GM12891 (cell line): ENCODE measurements at regions not wholly inside any gene's neighbourhood (a gene's known extent, or its start where the extent isn't known, plus 50 kb on each side); places are given as distances from the start of the nearest gene placed in this dataset.

Source experiments
- POLR2A ChIP-seq: IDR thresholded peaks from 2 replicates; pipeline ENCODE4 v1.6.1; 2011; ENCODE audit warnings: low read depth, low read length, control low read depth
- POLR2AphosphoS5 ChIP-seq: IDR thresholded peaks from 2 replicates; pipeline ENCODE4 v1.6.1; 2011; ENCODE audit warnings: low read depth, low read length, control low read depth
- SPI1 ChIP-seq: IDR thresholded peaks from 2 replicates; pipeline ENCODE4 v1.6.1; 2011; ENCODE audit warnings: low read depth, low read length, control low read depth

GRCh38 chr14:46051796-46052195 lies 599.8 kb downstream of the RPL10L start:
- no peak for TF ChIP-seq SPI1
- no peak for TF ChIP-seq POLR2A
- TF ChIP-seq POLR2AphosphoS5 = no peak
